Spleen (tissue), 7 donors: ENCODE measurements at regions not wholly inside any gene's neighbourhood (a gene's known extent, or its start where the extent isn't known, plus 50 kb on each side); places are given as distances from the start of the nearest gene placed in this dataset.

ENCODE experiments used
- CTCF ChIP-seq, 11 experiments: fragments of 200-600 bp in 7 of 11; fragments of 450-650 bp in 4 of 11; sonication (generic) in 4 of 11; IDR thresholded peaks in 8 of 11; conservative IDR thresholded peaks in 3 of 11; 1 replicate in 7 of 11; 2 replicates in 4 of 11; pipeline versions ENCODE4 v1.4.0 to v1.8.0; 2016 to 2021; ENCODE audit warnings: antibody characterized with exemption in 11 of 11, inconsistent platforms in 4 of 11, mild to moderate bottlenecking in 1 of 11
- POLR2A ChIP-seq, 3 donors: fragments of 450-650 bp; IDR thresholded peaks; one replicate each; pipeline ENCODE4 v1.5.1; 2017; ENCODE audit warnings: antibody characterized with exemption in 3 of 3, mild to moderate bottlenecking in 1 of 3
- POLR2AphosphoS5 ChIP-seq, 3 donors: sonication (generic); formaldehyde crosslinking; IDR thresholded peaks; one replicate each; pipeline ENCODE4 v1.5.1; 2017; ENCODE audit warnings: antibody characterized with exemption in 3 of 3
- donor health status: DM: no; HTN: no; CAD: no; lungs with moderate emphysema.
- donor health status: DM: no; HTN: no; CAD: no.
- donor health status: DM: no; HTN: no; CAD: no.

- TF ChIP-seq CTCF (IDR thresholded peaks at IDR 0.05 in 8 of 11, conservative IDR thresholded peaks at IDR 0.05 in 3 of 11), result no peak
- no peak for TF ChIP-seq POLR2A (IDR thresholded peaks at IDR 0.05)
- no peak for TF ChIP-seq POLR2AphosphoS5 (IDR thresholded peaks at IDR 0.05)
Measured at GRCh38 chr10:28783087-28783486, 105.8 kb downstream of the BAMBI start.
